ENCODE measurements at regions not wholly inside any gene's neighbourhood (a gene's known extent, or its start where the extent isn't known, plus 50 kb on each side); places are given as distances from the start of the nearest gene placed in this dataset.

DNA sequence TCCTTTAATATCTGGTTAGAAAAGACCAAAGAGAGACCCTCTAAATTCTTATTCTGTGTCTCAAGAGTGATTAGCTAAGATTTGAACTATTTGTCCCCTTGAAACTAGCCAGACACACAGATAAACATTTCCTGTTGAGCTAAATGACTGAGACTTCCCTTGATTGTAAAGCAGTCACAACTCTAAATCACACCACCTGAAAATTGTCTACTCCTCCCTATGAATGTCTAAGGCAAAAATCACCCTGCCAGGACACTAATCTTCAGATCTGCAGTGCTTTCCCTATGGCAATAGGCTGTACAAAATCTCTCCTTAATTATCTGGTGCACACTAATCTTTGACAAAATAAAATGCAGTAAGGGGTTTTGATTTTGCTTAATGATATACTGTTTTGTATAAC, 200.5 kb upstream of the GULP1 start:
- H3K4me3 ChIP-seq (ENCODE audit: low read depth, low read length): no peak overlapping the region
- TF ChIP-seq, protein P1, sequence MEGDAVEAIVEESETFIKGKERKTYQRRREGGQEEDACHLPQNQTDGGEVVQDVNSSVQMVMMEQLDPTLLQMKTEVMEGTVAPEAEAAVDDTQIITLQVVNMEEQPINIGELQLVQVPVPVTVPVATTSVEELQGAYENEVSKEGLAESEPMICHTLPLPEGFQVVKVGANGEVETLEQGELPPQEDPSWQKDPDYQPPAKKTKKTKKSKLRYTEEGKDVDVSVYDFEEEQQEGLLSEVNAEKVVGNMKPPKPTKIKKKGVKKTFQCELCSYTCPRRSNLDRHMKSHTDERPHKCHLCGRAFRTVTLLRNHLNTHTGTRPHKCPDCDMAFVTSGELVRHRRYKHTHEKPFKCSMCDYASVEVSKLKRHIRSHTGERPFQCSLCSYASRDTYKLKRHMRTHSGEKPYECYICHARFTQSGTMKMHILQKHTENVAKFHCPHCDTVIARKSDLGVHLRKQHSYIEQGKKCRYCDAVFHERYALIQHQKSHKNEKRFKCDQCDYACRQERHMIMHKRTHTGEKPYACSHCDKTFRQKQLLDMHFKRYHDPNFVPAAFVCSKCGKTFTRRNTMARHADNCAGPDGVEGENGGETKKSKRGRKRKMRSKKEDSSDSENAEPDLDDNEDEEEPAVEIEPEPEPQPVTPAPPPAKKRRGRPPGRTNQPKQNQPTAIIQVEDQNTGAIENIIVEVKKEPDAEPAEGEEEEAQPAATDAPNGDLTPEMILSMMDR (IDR thresholded peaks at IDR 0.05; ENCODE audit: low read depth, low read length): no peak

DNA sequence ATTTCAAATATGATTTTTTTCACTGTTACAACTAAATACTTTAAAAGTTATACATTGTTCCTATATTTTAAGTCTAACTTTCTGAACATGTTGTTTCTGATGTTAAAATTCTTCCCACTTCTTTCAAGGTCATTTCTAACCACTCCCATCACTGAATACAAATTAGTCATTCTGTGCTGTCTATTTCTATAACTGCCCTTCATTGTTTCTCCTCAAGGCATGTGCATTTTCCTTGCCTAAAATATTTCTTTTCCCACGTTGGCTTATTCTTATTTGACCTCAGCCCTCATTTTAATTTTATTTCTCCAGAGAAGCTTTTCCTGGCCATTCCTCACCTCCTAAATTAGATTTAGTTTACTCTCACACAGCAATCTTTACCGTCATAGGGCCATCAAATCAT, 198.9 kb upstream of the GULP1 start:
- no peak overlapping the region for H3K4me3 ChIP-seq (ENCODE audit: low read depth, low read length)
- TF ChIP-seq, protein P1 (IDR thresholded peaks at IDR 0.05; ENCODE audit: low read depth, low read length): no peak

DNA sequence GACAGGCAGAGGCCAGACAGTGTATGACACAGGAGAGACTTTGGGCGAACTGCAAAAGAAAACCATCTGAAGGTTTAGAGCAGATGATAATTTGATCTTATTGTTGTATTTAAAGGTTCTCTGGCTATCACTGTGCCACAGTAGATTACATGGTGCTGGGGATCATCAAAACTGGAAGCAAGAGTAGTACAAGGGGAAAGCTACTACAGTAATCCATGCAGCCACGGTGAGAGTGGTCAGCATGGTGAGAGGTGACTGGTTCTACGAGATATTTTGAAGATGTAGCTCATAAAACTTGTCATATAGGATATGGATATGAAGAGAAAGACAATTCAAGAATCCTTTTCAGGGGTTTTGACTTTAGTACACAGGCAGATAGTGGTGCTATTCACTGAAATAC, 194.8 kb upstream of the GULP1 start:
- no peak overlapping the region for H3K4me3 ChIP-seq (ENCODE audit: low read depth, low read length)
- TF ChIP-seq, protein P1 (IDR thresholded peaks at IDR 0.05; ENCODE audit: low read depth, low read length): no peak

DNA sequence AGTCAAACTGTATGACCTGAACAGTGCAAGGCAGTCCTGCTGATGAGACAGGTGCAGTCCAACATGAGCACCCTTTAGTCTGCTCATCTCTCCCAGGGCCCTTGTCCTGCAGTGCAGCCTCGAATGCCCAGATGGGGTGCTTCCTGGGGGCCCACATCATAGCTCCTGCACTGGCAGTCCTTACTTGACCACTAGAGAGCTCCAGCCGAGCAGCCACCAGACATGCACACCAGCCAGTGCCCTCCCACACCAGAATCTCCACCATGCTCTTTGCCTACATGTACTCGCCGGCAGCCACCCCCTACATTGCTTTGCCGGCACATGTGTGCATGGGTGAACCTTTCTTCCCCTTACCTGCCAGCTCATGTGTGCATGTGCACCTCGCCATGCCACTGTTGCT, 188.8 kb upstream of the GULP1 start:
- H3K4me3 ChIP-seq (ENCODE audit: low read depth, low read length): no peak overlapping the region
- TF ChIP-seq, protein P1 (IDR thresholded peaks at IDR 0.05; ENCODE audit: low read depth, low read length): no peak

DNA sequence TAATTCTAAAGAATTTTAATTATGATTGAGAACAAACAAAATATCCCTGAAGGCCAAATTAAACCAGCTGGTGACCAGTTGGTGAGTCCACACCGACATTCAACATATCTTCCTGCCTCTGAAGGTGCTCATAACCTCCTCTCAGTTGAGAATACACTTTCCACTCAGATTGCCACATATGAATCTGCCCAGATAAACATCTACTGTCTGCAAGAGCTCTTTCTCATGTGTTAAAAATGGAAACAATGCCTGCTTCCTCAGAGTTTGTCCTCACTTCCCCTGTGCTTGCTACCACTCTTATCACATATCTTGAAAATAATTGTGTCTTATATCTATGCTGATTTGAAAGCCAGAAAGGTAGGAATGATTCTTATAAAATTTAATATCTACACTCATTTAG, 177.7 kb upstream of the GULP1 start:
- TF ChIP-seq, protein P1 (IDR thresholded peaks at IDR 0.05; ENCODE audit: low read depth, low read length): no peak

DNA sequence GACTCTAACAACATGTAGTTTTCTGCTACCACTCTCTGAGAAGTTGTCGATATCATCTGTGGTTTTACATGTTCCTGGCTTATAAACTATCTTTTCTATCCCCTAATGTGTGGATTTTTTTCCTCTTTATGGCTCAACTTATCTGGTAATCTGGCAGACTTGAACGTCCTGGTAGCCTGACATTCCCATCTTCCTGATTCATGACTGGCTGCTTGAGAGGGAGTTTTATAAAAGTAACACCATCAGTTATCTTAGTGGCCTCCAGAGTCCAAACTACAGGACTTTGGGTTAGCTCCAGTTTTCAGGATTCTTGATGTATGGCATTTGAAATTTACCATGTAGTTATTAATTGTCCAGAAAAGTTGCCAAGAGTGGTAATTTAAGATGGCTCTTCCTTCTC, 174.0 kb upstream of the GULP1 start:
- TF ChIP-seq, protein P1 (IDR thresholded peaks at IDR 0.05; ENCODE audit: low read depth, low read length): no peak
- no peak overlapping the region for H3K4me3 ChIP-seq (ENCODE audit: low read depth, low read length)

More for the DNA sequence above, 177.7 kb upstream of the GULP1 start:
- H3K4me3 ChIP-seq (ENCODE audit: low read depth, low read length): no peak overlapping the region

DNA sequence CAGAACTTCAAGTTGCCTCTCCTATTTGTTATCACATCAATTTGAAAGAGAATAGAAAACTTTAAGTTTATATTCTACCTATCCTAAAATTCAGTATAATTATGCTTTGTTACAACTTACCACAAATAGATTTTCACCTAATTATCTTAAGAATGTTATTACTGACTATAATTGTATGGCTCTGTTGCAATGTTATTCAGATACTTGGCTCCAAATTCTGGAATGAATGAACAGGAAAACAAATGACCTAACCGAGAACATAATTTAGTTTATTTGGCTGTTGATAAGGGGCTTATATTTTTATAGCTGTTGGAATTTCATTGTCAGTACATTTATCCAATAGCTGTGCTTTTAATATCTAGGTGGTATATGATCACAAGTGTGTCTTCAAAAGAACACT, 173.2 kb upstream of the GULP1 start:
- TF ChIP-seq, protein P1 (IDR thresholded peaks at IDR 0.05; ENCODE audit: low read depth, low read length): no peak
- no peak overlapping the region for H3K4me3 ChIP-seq (ENCODE audit: low read depth, low read length)
